Esophagus squamous epithelium (tissue), 5 donors: ENCODE measurements at regions not wholly inside any gene's neighbourhood (a gene's known extent, or its start where the extent isn't known, plus 50 kb on each side); places are given as distances from the start of the nearest gene placed in this dataset.
A peak's percentile ranks its signal among the peaks of the same experiment; 100 is the strongest.

Source experiments
- DNase-seq: peaks from one replicate; lab custom pipeline; 2025; lab: John Stamatoyannopoulos, UW
- H3K27ac ChIP-seq, 4 donors: fragments of 200-600 bp; sonication (generic); one replicate each; pipeline ENCODE4 v1.5.1; 2016 to 2019; ENCODE audit warnings: mild to moderate bottlenecking in 1 of 4
- H3K27me3 ChIP-seq, 4 donors: fragments of 200-600 bp; sonication (generic); 1 replicate in 3 of 4; 2 replicates in 1 of 4; pipeline versions ENCODE4 v1.5.1 to v1.6.0; 2017 to 2021; ENCODE audit warnings: antibody characterized with exemption in 1 of 4
- H3K36me3 ChIP-seq, 3 donors: fragments of 200-600 bp; sonication (generic); one replicate each; pipeline ENCODE4 v1.5.1; 2016 to 2019
- H3K4me1 ChIP-seq, 3 donors: fragments of 200-600 bp; sonication (generic); one replicate each; pipeline ENCODE4 v1.5.1; 2017 to 2019
- H3K4me3 ChIP-seq, 4 donors: fragments of 200-600 bp; sonication (generic); 1 replicate in 3 of 4; 2 replicates in 1 of 4; pipeline ENCODE4 v1.5.1; 2016 to 2019; ENCODE audit warnings: mild to moderate bottlenecking in 2 of 4, moderate library complexity in 1 of 4
- H3K9me3 ChIP-seq, 3 donors: fragments of 200-600 bp; sonication (generic); one replicate each; pipeline ENCODE4 v1.5.1; 2016 to 2019
- CTCF ChIP-seq, 6 experiments: fragments of 450-650 bp in 4 of 6; fragments of 200-600 bp in 2 of 6; sonication (generic) in 2 of 6; IDR thresholded peaks; one replicate each; pipeline ENCODE4 v1.5.1; 2016 to 2019; ENCODE audit warnings: antibody characterized with exemption in 6 of 6, mild to moderate bottlenecking in 4 of 6, moderate library complexity in 4 of 6
- POLR2A ChIP-seq, 4 donors: fragments of 450-650 bp; IDR thresholded peaks; one replicate each; pipeline ENCODE4 v1.6.1; 2017; ENCODE audit warnings: antibody characterized with exemption in 4 of 4, mild to moderate bottlenecking in 4 of 4, moderate library complexity in 3 of 4
- WGBS, 2 donors: methylation state at CpG; one replicate each; pipeline ENCODE4 v1.1.5; 2018; 5-methylcytosine and 5-hydroxymethylcytosine counted together
- intact Hi-C: fragments of 100-400 bp; cut with DNase I; formaldehyde crosslinking; loops from one replicate; pipeline ENCODE4 v1.15.0; 2022
- donor health status: DM: yes; HTN: yes; CAD: no.

DNA sequence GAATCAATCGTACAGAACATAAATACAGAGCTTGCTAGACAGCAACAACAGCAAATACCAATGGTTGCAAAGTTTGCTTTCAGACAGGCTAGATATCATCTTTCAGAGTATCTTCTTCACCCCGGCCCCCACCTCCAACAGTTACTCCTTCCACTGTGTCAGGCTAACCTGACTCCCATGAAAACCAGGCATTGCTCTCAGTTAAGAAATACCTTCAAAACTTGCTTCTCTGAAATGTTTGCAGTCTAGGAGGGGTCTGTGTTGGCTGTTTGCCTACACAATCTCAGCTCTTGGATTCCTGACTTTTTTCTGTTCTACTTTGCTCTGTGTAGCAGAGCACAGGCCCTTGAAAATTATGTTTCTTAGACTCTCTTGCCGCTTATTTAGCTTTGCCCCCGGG lies 599.5 kb upstream of the SYT4 start:
- no peak for DNase-seq
- Histone ChIP-seq H3K27me3 (no peaks in the 10 kb centered on the region), H3K4me3 (no peak overlapping the region), H3K36me3 (no peaks in the 10 kb centered on the region), H3K27ac (peak overlapping the region in 1 of 4 donors; percentile 17), H3K4me1 (no peaks in the 10 kb centered on the region), H3K9me3 (no peaks in the 10 kb centered on the region)
- TF ChIP-seq CTCF (IDR thresholded peaks at IDR 0.05) (no peak), POLR2A (IDR thresholded peaks at IDR 0.05) (no peak)
- intact Hi-C loops, result no loop called here
- WGBS, 2 donors, result 47 to 54% methylated on average over 4 of the region's 4 CpGs

GRCh38 chr18:43877616-43878321 lies 600.5 kb upstream of the SYT4 start:
- Histone ChIP-seq H3K27me3 (no peaks in the 10 kb centered on the region), H3K27ac (no peak overlapping the region), H3K9me3 (no peaks in the 10 kb centered on the region), H3K36me3 (no peaks in the 10 kb centered on the region), H3K4me3 (no peak overlapping the region), H3K4me1 (no peaks in the 10 kb centered on the region)
- intact Hi-C loops, result no loop called here
- WGBS, 2 donors, result 86 to 87% methylated on average over 3 of the region's 3 CpGs
- DNase-seq, result no peak
- TF ChIP-seq CTCF (IDR thresholded peaks at IDR 0.05) (no peak), POLR2A (IDR thresholded peaks at IDR 0.05) (no peak)

DNA sequence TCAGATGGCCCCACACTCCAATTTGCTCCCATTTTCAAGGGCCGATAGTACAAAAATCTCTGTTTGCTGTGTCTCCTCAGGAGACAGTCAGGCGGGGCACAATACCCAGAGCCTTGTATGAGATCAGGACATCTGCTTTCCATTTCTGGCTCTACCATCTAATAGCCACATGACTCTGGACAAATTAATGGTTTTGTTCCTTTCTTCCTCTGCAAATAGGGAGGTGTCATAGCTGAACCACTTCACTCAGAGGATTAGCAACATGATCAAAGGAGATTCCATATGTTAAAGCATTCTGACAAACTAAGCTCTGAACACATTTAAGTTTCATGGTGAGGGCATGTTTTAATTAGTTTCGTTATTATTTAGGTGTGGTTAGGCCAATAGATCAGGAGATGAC lies 602.1 kb upstream of the SYT4 start:
- intact Hi-C loops, result no loop called here
- H3K27me3 ChIP-seq, result no peaks in the 10 kb centered on the region
- no peak overlapping the region for H3K4me3 ChIP-seq
- no peak for TF ChIP-seq CTCF (IDR thresholded peaks at IDR 0.05)
- no peak for TF ChIP-seq POLR2A (IDR thresholded peaks at IDR 0.05)
- H3K36me3 ChIP-seq, result no peaks in the 10 kb centered on the region
- no peaks in the 10 kb centered on the region for H3K9me3 ChIP-seq
- no peak for DNase-seq
- WGBS, 2 donors, result 34 to 83% methylated on average over 3 of the region's 3 CpGs
- H3K4me1 ChIP-seq, result no peaks in the 10 kb centered on the region
- no peak overlapping the region for H3K27ac ChIP-seq

DNA sequence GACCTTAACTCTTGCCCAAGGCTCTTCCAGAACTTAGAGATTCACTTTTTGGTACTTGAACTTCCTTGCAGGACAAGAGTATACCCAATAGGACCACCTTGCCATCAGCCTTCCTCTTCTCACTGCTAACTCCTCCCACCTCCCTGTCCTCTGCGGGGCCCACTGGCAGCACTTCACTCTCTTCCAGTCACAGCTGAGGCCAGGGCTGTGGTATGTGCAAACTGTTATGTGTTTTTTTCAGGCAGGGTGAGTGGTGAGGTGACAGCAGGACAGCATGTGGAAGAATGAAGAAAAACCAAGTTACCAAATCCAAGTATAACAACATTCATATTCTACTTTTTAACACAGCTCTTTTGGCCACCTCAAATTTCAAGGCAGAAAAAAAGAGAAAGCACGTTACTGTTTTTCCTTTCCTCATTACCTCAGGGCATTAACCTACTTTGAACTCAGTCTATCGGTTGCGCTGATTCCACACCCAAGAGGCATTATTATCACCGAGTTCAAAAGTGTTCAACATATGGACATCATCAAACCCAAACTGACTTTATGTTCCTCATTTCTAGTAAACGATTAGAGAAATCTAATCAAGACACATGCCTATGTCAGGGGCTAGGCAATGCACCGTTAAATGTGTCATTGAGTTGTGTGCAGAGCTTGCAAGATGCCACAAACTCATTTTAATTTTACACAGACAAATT lies 605.2 kb upstream of the SYT4 start:
- Histone ChIP-seq H3K27ac (no peak overlapping the region), H3K27me3 (no peaks in the 10 kb centered on the region), H3K4me1 (no peaks in the 10 kb centered on the region), H3K4me3 (no peak overlapping the region), H3K36me3 (no peaks in the 10 kb centered on the region), H3K9me3 (no peaks in the 10 kb centered on the region)
- intact Hi-C loops, result no loop called here
- WGBS, 2 donors, result 57 to 62% methylated on average over 7 of the region's 7 CpGs
- TF ChIP-seq POLR2A (IDR thresholded peaks at IDR 0.05) (no peak), CTCF (IDR thresholded peaks at IDR 0.05) (no peak)
- DNase-seq, result no peak

- H3K9me3 ChIP-seq, result no peaks in the 10 kb centered on the region
- TF ChIP-seq CTCF (IDR thresholded peaks at IDR 0.05) (no peak), POLR2A (IDR thresholded peaks at IDR 0.05) (no peak)
- no peaks in the 10 kb centered on the region for H3K36me3 ChIP-seq
- H3K4me3 ChIP-seq, result no peak overlapping the region
- intact Hi-C loops, result no loop called here
- no peaks in the 10 kb centered on the region for H3K27me3 ChIP-seq
- DNase-seq, result no peak
- H3K4me1 ChIP-seq, result no peaks in the 10 kb centered on the region
- H3K27ac ChIP-seq, result no peak overlapping the region
These were observed 606.6 kb upstream of the SYT4 start for GRCh38 chr18:43883886-43884285.
